Peyer's patch (tissue), 4 donors: ENCODE measurements at regions not wholly inside any gene's neighbourhood (a gene's known extent, or its start where the extent isn't known, plus 50 kb on each side); places are given as distances from the start of the nearest gene placed in this dataset.

Experiments
- CTCF ChIP-seq, 6 experiments: fragments of 450-650 bp in 4 of 6; fragments of 200-600 bp in 2 of 6; sonication (generic) in 1 of 6; IDR thresholded peaks; one replicate each; pipeline ENCODE4 v1.5.1; 2017 to 2019; ENCODE audit warnings: antibody characterized with exemption in 6 of 6, mild to moderate bottlenecking in 3 of 6, moderate library complexity in 1 of 6
- POLR2A ChIP-seq, 2 donors: fragments of 450-650 bp; IDR thresholded peaks; one replicate each; pipeline ENCODE4 v1.5.1; 2017; ENCODE audit warnings: antibody characterized with exemption in 2 of 2, mild to moderate bottlenecking in 2 of 2, moderate library complexity in 2 of 2

- TF ChIP-seq POLR2A (IDR thresholded peaks at IDR 0.05), result no peak
- no peak for TF ChIP-seq CTCF (IDR thresholded peaks at IDR 0.05)
These were observed 180.1 kb downstream of the C1orf94 start for GRCh38 chr1:34356853-34357252.
